Endothelial cell of umbilical vein (primary cell): ENCODE measurements at regions not wholly inside any gene's neighbourhood (a gene's known extent, or its start where the extent isn't known, plus 50 kb on each side); places are given as distances from the start of the nearest gene placed in this dataset.

Source experiments
- CTCF ChIP-seq, 2 donors: IDR thresholded peaks; 1 replicate in 1 of 2; 2 replicates in 1 of 2; pipeline ENCODE4 v1.5.1; 2011; ENCODE audit warnings: low read length in 2 of 2, mild to moderate bottlenecking in 2 of 2, moderate library complexity in 2 of 2, control low read depth in 1 of 2, inconsistent platforms in 1 of 2, low read depth in 1 of 2; ENCODE audit not compliant: insufficient read depth in 1 of 2; ENCODE audit errors: extremely low read depth in 1 of 2
- EZH2 ChIP-seq: IDR thresholded peaks from 2 replicates; pipeline ENCODE4 v1.6.1; 2012; ENCODE audit warnings: borderline replicate concordance, low read depth, mild to moderate bottlenecking, moderate library complexity, low read length, inconsistent platforms; ENCODE audit not compliant: severe bottlenecking
- FOS ChIP-seq: IDR thresholded peaks from 2 replicates; pipeline ENCODE4 v1.6.1; 2011; ENCODE audit warnings: mild to moderate bottlenecking, low read length, moderate library complexity, borderline replicate concordance; ENCODE audit not compliant: insufficient read depth
- GATA2 ChIP-seq: IDR thresholded peaks from 2 replicates; pipeline ENCODE4 v1.7.0; 2011; ENCODE audit warnings: low read depth, mild to moderate bottlenecking, moderate library complexity, mixed read lengths, low read length; ENCODE audit not compliant: insufficient read length, insufficient read depth
- MAX ChIP-seq: IDR thresholded peaks from 2 replicates; pipeline ENCODE4 v1.6.1; 2011; ENCODE audit not compliant: insufficient read depth, insufficient read length
- MYC ChIP-seq: IDR thresholded peaks from one replicate; pipeline ENCODE4 v1.6.1; 2011; ENCODE audit warnings: mild to moderate bottlenecking, low read depth, low read length
- POLR2A ChIP-seq: IDR thresholded peaks from 2 replicates; pipeline ENCODE4 v1.6.1; 2012; ENCODE audit warnings: low read depth, mild to moderate bottlenecking, control low read depth, low read length
- POLR2AphosphoS5 ChIP-seq: IDR thresholded peaks from 2 replicates; pipeline ENCODE4 v1.6.1; 2012; ENCODE audit warnings: low read depth, mild to moderate bottlenecking, control low read depth, low read length, moderate library complexity; ENCODE audit not compliant: insufficient read depth

DNA sequence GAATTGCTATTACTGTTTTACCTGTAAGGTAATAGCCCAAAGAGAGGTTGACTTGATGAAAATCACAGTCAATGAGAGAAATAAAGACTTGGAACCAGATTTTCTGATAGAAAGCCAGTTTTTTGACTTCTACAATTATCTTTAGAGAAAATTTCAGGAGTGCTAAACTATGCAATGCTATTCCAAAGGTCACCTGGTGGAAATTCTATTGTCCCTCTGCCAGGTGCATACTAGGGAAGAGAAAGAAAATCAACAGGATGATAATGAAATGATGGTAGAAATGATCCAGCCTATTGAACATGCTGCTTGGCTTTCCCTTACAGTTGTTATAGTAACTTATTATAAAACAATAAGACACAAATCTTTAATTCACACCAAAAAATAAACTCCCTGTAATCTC lies 85.0 kb downstream of the FASTKD2 start:
- no peak for TF ChIP-seq POLR2AphosphoS5
- no peak for TF ChIP-seq CTCF (IDR thresholded peaks at IDR 0.05; ENCODE audit: extremely low read depth in 1 of 2, insufficient read depth in 1 of 2, low read depth in 1 of 2, low read length in 2 of 2)
- TF ChIP-seq EZH2, result no peak
- TF ChIP-seq GATA2, result no peak
- TF ChIP-seq FOS, result no peak
- no peak for TF ChIP-seq POLR2A
- TF ChIP-seq MYC, result no peak
- no peak for TF ChIP-seq MAX
